IPS-20b (cell line): ENCODE measurements at regions not wholly inside any gene's neighbourhood (a gene's known extent, or its start where the extent isn't known, plus 50 kb on each side); places are given as distances from the start of the nearest gene placed in this dataset.

Experiments used
- H3K27ac ChIP-seq: one replicate; pipeline ENCODE4 v1.5.1; 2013; ENCODE audit warnings: low read length
- H3K27me3 ChIP-seq: 2 replicates; pipeline ENCODE4 v1.6.1; 2013; ENCODE audit warnings: mild to moderate bottlenecking, low read length, inconsistent platforms; ENCODE audit not compliant: insufficient read depth
- H3K36me3 ChIP-seq: 2 replicates; pipeline ENCODE4 v1.6.1; 2013; ENCODE audit warnings: low read depth, mild to moderate bottlenecking, inconsistent platforms, low read length, moderate library complexity; ENCODE audit not compliant: insufficient read depth
- H3K4me1 ChIP-seq: 2 replicates; pipeline ENCODE4 v1.6.1; 2013; ENCODE audit warnings: mild to moderate bottlenecking, control low read depth, inconsistent platforms, low read length, moderate library complexity; ENCODE audit not compliant: insufficient read depth
- H3K4me3 ChIP-seq: 2 replicates; pipeline ENCODE4 v1.5.1; 2013; ENCODE audit warnings: mild to moderate bottlenecking, low read length, inconsistent platforms
- H3K9ac ChIP-seq: 2 replicates; pipeline ENCODE4 v1.6.1; 2013; ENCODE audit warnings: low read depth, mild to moderate bottlenecking, inconsistent platforms, low read length, moderate library complexity
- H3K9me3 ChIP-seq: 2 replicates; pipeline ENCODE4 v1.6.1; 2013; ENCODE audit warnings: mild to moderate bottlenecking, low read depth, low read length, inconsistent platforms; ENCODE audit not compliant: insufficient read depth

DNA sequence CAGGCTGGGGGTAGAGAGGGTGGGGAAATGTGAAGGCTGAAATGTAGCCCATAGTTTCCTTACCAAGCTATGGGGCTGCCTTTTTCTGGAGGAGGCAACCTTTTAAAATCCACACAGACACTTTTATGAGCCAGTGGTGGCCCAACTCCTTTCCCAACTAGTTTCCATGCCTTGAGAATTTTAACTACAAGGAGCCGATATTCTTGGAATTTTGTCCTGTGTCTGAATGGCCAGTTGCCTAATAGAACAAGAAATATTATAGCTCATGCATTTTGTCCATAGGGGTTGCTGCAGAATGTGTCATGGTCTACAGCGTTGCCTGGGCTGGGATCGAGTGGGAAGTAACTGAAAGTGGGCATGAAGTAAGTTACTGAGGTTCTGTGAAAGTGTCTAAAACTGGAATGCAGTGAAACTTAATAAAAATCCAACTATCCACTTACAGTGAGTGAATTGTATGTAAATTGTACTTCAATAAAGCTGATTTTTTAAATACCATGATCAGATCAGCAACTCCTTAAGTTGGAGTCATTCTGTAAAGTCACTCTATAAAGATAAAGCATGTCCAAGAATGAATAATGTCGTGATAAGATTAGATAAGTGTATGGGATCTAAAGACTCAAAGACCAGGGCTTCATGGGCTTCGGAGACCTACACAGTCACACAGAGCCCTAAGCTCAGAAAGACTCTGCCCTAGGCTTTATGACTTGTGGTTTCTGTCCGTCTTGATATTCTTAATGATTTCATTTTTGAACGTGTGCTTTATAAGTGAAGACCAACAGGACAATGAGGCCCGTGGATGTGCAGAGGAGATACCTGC is 122.6 kb upstream of the FNDC3A start:
- H3K4me1 ChIP-seq: peaks cover 7% of the 10 kb centered on the region; the same call in 1 of the 2 replicates
- peaks cover 4% of the 10 kb centered on the region; the same call in 1 of the 2 replicates for H3K9me3 ChIP-seq
- H3K27ac ChIP-seq: no peak overlapping the region
- H3K36me3 ChIP-seq: no peaks in the 10 kb centered on the region
- H3K9ac ChIP-seq: no peak overlapping the region
- no peak overlapping the region for H3K4me3 ChIP-seq
- H3K27me3 ChIP-seq: no peaks in the 10 kb centered on the region

DNA sequence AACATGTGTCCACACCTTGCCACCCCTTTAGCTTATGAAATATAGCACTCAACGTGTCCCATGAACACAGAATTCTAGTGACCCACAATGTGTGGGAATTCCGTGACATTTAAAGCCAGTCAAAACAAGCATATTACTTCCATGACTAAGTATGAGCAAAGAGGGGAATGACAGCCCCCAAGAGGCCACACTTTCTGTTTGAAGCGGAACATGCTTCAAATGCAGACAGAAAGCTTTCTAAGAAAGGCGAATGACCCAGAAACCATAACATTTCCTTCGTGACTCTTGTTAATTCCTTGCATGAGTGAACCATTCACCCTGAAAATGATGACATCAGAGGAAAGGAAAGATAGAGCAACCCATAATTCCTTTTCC is 122.0 kb upstream of the FNDC3A start:
- Histone ChIP-seq H3K4me3 (no peak overlapping the region), H3K9me3 (peaks cover 4% of the 10 kb centered on the region; the same call in 1 of the 2 replicates), H3K27me3 (no peaks in the 10 kb centered on the region), H3K9ac (no peak overlapping the region), H3K4me1 (peaks cover 10% of the 10 kb centered on the region; the same call in 1 of the 2 replicates), H3K36me3 (no peaks in the 10 kb centered on the region), H3K27ac (no peak overlapping the region)

DNA sequence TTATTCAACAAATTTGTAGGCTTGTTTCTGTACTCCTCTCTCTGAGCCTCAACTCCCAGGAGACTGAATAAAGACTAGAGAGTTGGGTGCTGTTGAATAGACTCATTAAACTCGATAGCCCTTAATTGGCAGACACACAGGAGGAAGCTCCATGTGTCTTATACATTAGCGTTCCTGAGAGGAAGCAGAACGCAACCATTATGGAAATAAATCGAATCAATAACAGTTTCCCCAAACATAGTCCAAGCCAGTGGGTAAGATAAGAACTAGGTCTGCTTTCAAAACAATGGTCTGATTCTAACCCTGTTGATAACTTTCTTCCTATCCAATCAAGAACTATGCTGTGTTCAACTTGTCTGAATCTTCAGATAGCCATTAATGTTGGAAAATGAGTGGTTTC is 118.1 kb upstream of the FNDC3A start:
- no peaks in the 10 kb centered on the region for H3K9me3 ChIP-seq
- no peak overlapping the region for H3K27ac ChIP-seq
- H3K4me1 ChIP-seq: peaks cover 18% of the 10 kb centered on the region; the same call in 1 of the 2 replicates
- H3K4me3 ChIP-seq: no peak overlapping the region
- H3K36me3 ChIP-seq: no peaks in the 10 kb centered on the region
- H3K9ac ChIP-seq: no peak overlapping the region
- no peaks in the 10 kb centered on the region for H3K27me3 ChIP-seq

DNA sequence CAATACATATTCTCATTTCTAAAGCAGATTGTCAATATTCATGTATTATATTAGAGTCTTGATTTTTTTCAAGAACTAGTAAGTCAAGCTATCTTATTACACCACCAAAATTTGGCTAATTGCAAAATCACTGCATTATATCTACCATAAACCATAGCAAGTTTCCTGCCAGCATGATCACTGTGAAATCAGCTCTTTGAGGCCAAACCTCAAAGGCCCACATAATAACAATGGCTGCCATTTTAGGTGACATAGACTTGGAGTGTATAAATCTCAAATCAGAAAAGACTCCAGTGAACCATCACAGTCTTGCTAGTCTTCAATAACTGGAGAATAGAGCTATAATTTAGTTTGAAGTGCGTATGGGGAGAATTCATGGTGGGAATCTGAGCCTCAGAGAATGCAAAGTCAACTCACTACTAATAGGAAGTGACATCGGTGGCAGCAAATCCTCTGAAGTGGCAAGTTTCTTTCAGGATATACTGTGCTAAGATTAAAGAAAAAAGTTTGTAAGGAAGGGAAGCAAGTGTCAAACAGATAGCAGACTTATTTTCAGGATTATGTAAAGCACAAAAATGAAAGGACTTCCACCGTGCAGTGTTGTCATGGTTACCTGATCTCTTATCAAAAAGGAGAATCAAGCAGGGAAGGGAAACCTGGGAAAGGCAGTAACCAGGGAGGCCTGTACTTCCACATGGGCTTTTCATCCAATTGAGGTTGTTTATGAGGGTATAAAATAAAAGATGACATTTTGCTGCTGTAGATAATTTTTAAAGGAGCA is 117.4 kb upstream of the FNDC3A start:
- H3K4me1 ChIP-seq: peaks cover 18% of the 10 kb centered on the region; the same call in 1 of the 2 replicates
- H3K9ac ChIP-seq: no peak overlapping the region
- no peaks in the 10 kb centered on the region for H3K27me3 ChIP-seq
- H3K9me3 ChIP-seq: no peaks in the 10 kb centered on the region
- H3K27ac ChIP-seq: no peak overlapping the region
- no peaks in the 10 kb centered on the region for H3K36me3 ChIP-seq
- no peak overlapping the region for H3K4me3 ChIP-seq

DNA sequence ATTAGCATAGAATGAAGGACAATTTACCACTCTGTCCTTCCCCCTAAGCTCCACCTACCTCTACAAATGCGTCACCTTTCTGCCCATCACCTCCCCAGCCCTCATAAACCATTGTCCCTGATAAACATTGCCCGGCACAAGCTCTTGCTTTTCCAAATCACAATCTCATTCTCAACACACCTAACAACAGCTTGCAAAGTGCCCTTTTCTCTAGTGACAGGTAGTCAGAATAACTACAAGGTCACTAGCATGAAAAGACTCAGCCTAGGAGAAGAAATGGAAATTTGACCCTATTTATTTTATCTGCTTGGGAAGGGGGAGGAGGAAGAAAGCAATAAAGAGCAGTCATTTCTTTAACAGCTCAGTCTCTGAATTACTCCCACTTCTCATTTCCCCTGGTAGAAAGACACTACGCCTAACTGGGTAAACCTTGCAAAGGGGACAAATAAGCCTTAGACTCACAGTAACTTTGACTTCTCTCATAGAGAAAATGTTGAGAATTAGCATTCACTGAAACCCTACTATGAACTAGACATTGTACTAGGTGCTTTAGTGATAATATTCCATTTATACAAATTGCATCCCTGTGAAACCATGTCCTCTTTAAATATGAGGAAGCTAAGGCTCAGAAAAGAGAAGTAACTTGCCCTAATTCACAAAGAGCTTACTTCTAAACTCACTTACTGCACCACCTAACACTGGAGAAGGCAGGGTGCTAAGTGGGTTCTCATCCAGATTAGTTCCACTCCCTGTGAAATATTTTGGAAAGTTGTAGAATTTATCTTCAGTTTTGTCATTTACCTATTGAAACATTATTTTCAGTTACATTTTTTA is 116.2 kb upstream of the FNDC3A start:
- H3K27me3 ChIP-seq: no peaks in the 10 kb centered on the region
- no peak overlapping the region for H3K9ac ChIP-seq
- no peaks in the 10 kb centered on the region for H3K36me3 ChIP-seq
- H3K4me3 ChIP-seq: no peak overlapping the region
- H3K27ac ChIP-seq: no peak overlapping the region
- H3K4me1 ChIP-seq: peaks cover 18% of the 10 kb centered on the region; the same call in 1 of the 2 replicates
- no peaks in the 10 kb centered on the region for H3K9me3 ChIP-seq

DNA sequence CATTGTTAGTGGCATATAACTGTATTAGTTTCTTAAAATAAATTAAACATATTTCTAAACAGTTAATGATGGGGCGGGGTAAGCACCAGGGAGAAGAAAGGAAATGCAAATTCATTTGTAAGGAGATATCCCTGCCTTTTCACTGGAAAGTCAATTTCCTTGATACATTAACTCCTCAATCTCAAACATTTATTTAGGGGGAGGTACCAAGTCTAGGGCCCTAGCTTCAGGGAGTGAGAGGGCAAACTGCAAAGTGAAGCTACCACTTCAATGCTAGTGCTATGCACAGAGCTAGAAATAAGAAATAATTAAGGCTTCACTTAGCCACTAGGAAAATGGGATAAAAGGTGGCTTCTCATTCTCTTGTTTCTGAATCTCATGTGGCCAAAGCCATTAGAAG is 115.3 kb upstream of the FNDC3A start:
- Histone ChIP-seq H3K9me3 (no peaks in the 10 kb centered on the region), H3K4me3 (no peak overlapping the region), H3K27me3 (no peaks in the 10 kb centered on the region), H3K36me3 (no peaks in the 10 kb centered on the region), H3K4me1 (peaks cover 18% of the 10 kb centered on the region; the same call in 1 of the 2 replicates), H3K9ac (no peak overlapping the region), H3K27ac (no peak overlapping the region)

DNA sequence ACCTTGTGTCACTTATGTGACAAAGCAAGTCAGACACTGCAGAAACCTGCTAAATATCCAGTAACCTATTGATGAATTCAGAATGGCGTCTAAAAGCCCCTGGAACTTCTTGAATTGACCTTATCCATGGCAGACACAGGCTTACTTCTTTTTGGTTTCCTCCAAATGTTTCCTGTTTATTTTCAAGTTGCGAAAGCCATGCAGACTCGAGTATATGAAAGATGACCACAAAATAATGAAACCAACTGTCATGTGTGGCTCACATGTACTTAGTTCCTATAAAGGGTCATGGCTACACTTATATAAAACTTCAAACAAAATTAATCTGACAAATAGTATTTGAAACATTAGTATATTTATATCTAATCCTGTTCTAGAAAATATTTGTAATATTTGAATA is 113.1 kb upstream of the FNDC3A start:
- Histone ChIP-seq H3K9me3 (no peaks in the 10 kb centered on the region), H3K4me1 (peaks cover 18% of the 10 kb centered on the region; the same call in 1 of the 2 replicates), H3K4me3 (no peak overlapping the region), H3K9ac (no peak overlapping the region), H3K36me3 (no peaks in the 10 kb centered on the region), H3K27ac (no peak overlapping the region), H3K27me3 (no peaks in the 10 kb centered on the region)

DNA sequence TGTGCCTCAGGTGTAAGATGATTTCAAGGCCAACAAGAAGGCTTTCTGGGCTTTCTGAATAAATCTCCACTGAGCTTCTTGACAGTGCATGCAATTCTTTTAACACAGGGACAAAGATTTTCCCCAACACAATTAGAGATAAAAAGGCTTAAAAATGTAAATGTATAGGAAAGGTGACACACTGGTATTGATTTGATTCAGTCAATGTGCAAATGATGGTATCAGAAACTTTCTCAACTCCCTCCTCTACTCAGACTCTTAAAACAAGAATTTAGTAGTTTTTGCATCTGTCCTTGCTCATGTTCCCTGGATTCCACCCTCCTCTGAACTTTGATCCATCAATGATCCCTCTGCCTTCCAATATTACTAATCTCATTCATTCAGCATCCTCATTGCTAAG is 111.6 kb upstream of the FNDC3A start:
- Histone ChIP-seq H3K9me3 (no peaks in the 10 kb centered on the region), H3K36me3 (no peaks in the 10 kb centered on the region), H3K4me1 (peaks cover 12% of the 10 kb centered on the region; the same call in 1 of the 2 replicates), H3K4me3 (no peak overlapping the region), H3K9ac (no peak overlapping the region), H3K27me3 (no peaks in the 10 kb centered on the region), H3K27ac (no peak overlapping the region)

DNA sequence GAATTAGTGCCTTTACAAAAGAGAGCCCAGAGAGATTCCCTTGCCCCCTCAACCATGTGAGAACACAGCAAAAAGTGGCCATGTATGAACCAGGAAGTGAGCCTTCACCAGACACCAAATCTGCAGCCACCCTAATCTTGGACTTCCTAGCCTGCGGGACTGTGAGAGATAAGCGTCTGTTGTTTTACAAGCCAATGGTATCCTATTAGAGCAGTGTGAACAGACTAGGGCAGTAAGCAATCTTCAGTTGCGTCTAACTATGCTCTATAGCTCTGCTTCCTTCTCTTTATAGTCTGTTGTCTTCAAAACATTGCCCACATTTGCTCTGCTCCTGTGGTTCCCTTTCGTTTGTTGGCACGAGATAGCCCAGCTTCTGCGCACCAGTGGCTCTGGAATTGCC is 109.5 kb upstream of the FNDC3A start:
- Histone ChIP-seq H3K36me3 (no peaks in the 10 kb centered on the region), H3K4me3 (no peak overlapping the region), H3K27ac (no peak overlapping the region)

DNA sequence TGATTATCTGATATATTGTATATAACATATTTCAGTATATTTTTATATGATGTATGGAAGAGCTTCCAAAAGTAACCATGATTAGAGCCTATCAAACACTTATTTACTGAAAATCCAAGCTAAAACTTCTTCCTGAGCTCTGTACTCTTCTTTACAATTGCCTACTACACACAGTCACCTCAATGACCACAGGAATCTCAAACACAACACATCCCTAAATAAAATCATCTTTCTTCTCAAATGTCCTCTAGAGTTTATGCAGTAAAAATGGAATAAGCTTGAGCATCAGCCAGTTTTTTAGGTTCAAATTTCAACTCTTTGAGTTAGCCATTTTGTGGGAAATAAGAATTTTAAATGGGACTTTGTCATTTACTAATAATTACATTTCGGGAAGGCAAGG is 102.6 kb upstream of the FNDC3A start:
- Histone ChIP-seq H3K27me3 (peaks cover 40% of the 10 kb centered on the region), H3K9ac (no peak overlapping the region), H3K27ac (no peak overlapping the region), H3K9me3 (no peaks in the 10 kb centered on the region), H3K36me3 (no peaks in the 10 kb centered on the region), H3K4me3 (no peak overlapping the region), H3K4me1 (peaks cover 36% of the 10 kb centered on the region)

More for the DNA sequence above, 109.5 kb upstream of the FNDC3A start:
- Histone ChIP-seq H3K4me1 (no peaks in the 10 kb centered on the region), H3K9me3 (no peaks in the 10 kb centered on the region), H3K27me3 (no peaks in the 10 kb centered on the region), H3K9ac (no peak overlapping the region)

DNA sequence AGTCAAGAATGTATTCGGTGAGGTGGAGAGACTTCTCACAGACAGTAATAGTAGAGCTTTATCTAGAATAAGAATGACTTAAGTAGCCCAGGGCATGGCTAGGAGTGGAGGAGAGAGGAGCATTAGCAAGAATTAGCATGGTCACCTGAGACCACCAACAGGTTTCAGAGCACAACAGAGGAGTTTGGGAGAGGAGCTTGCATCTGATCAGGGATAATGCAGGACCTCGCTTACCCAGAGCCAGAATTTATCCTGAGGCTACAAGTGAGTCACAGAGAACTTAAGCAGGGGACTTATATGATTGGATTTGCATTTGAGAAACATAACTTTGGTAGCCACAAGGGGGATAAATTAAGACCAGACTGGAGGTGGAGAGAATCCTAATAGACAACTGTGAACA is 102.1 kb upstream of the FNDC3A start:
- Histone ChIP-seq H3K9ac (no peak overlapping the region), H3K27me3 (peaks cover 41% of the 10 kb centered on the region), H3K27ac (no peak overlapping the region), H3K4me1 (peaks cover 36% of the 10 kb centered on the region), H3K36me3 (no peaks in the 10 kb centered on the region), H3K9me3 (no peaks in the 10 kb centered on the region), H3K4me3 (no peak overlapping the region)
